ENCODE measurements at regions not wholly inside any gene's neighbourhood (a gene's known extent, or its start where the extent isn't known, plus 50 kb on each side); places are given as distances from the start of the nearest gene placed in this dataset.

DNA sequence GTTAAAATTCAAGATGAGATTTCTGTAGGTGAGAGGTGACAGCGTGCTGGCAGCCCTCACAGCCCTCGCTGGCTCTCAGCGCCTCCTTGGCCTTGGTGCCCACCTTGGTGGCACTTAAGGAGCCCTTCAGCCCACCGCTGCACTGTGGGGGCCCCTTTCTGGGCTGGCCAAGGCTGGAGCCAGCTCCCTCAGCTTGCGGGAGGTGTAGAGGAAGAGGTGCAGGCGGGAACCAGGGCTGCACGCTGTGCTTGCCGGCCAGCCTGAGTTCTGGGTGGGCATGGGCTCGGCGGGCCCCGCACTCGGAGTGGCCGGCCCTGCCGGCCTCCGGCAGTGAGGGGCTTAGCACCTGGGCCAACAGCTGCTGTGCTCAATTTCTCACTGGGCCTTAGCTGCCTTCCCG lies 320.0 kb upstream of the VWC2 start:
- Histone ChIP-seq H3K4me3 (IDR thresholded peaks at IDR 0.05; ENCODE audit: insufficient read depth, low read depth, low read length) (no peak overlapping the region), H3K9ac (no peak overlapping the region), H3K27ac (no peak overlapping the region), H3K79me2 (ENCODE audit: insufficient read depth, low read depth) (no peaks in the 10 kb centered on the region), H3K4me1 (ENCODE audit: low read depth, poor library complexity, severe bottlenecking) (no peaks in the 10 kb centered on the region), H3K27me3 (ENCODE audit: insufficient read depth, low read depth) (no peaks in the 10 kb centered on the region), H4K20me1 (ENCODE audit: insufficient read depth) (no peaks in the 10 kb centered on the region), H3K36me3 (ENCODE audit: insufficient read depth) (no peaks in the 10 kb centered on the region), H2AFZ (ENCODE audit: low read depth) (no peak overlapping the region), H3K4me2 (no peak overlapping the region)
- TF ChIP-seq, protein P1, sequence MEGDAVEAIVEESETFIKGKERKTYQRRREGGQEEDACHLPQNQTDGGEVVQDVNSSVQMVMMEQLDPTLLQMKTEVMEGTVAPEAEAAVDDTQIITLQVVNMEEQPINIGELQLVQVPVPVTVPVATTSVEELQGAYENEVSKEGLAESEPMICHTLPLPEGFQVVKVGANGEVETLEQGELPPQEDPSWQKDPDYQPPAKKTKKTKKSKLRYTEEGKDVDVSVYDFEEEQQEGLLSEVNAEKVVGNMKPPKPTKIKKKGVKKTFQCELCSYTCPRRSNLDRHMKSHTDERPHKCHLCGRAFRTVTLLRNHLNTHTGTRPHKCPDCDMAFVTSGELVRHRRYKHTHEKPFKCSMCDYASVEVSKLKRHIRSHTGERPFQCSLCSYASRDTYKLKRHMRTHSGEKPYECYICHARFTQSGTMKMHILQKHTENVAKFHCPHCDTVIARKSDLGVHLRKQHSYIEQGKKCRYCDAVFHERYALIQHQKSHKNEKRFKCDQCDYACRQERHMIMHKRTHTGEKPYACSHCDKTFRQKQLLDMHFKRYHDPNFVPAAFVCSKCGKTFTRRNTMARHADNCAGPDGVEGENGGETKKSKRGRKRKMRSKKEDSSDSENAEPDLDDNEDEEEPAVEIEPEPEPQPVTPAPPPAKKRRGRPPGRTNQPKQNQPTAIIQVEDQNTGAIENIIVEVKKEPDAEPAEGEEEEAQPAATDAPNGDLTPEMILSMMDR (conservative IDR thresholded peaks at IDR 0.05; ENCODE audit: low read depth, low read length) = no peak

DNA sequence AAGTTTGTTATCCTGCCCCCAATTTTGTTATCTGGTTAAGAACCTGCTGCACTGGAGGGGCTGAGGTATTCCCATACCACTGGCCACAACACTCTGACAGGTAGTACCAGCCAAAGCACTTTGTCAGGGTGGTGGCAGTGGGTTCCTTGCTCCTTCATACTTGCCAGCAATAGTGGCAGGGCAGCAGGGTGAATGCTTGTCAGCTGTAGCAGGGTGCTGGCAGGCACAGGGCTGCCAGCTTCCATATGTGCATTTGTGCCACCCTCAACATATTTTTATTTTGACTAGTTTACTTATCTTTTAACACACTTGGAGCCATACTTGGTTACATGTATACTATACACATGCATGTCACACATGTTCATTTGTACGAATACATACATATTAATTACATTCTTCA lies 294.0 kb upstream of the VWC2 start:
- Histone ChIP-seq H3K9ac (no peak overlapping the region), H3K4me2 (no peak overlapping the region), H3K4me1 (ENCODE audit: low read depth, poor library complexity, severe bottlenecking) (no peaks in the 10 kb centered on the region), H3K27me3 (ENCODE audit: insufficient read depth, low read depth) (no peaks in the 10 kb centered on the region), H3K79me2 (ENCODE audit: insufficient read depth, low read depth) (no peaks in the 10 kb centered on the region), H3K36me3 (ENCODE audit: insufficient read depth) (no peaks in the 10 kb centered on the region), H2AFZ (ENCODE audit: low read depth) (no peak overlapping the region), H3K27ac (no peak overlapping the region), H4K20me1 (ENCODE audit: insufficient read depth) (no peaks in the 10 kb centered on the region), H3K4me3 (IDR thresholded peaks at IDR 0.05; ENCODE audit: insufficient read depth, low read depth, low read length) (no peak overlapping the region)
- TF ChIP-seq, protein P1 (conservative IDR thresholded peaks at IDR 0.05; ENCODE audit: low read depth, low read length) = no peak

DNA sequence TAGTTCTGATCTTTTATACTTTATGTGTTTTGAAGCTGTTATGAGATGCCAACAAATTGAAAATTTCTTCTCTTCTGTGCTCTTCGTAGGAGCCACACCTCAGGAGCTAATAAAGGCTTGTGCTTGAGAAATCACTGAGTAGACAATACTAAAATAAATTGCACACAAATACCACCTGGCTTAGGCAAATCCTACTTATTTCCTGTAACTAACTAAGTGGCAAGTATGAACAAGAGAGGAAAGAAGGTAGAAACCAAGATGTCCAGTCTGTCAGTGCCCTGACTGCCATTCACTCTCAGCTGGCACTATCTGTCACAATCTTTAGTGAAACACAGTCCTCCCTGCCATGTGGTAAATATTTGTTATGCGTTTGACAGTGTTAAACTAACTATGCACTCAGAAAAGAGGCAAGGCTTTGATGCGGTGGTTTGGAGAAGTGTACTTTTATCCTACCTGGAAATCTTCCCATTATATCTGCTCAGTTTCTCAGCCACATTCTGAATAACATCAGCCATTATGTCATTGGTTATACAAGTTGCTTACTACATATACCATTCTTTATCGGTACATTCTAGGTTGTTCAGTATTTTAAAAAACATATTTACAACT lies 293.4 kb upstream of the VWC2 start:
- no peaks in the 10 kb centered on the region for H3K4me1 ChIP-seq (ENCODE audit: low read depth, poor library complexity, severe bottlenecking)
- no peak overlapping the region for H3K27ac ChIP-seq
- TF ChIP-seq, protein P1 (conservative IDR thresholded peaks at IDR 0.05; ENCODE audit: low read depth, low read length) = no peak
- H3K79me2 ChIP-seq (ENCODE audit: insufficient read depth, low read depth) = no peaks in the 10 kb centered on the region
- no peaks in the 10 kb centered on the region for H3K36me3 ChIP-seq (ENCODE audit: insufficient read depth)
- H3K27me3 ChIP-seq (ENCODE audit: insufficient read depth, low read depth) = no peaks in the 10 kb centered on the region
- no peak overlapping the region for H2AFZ ChIP-seq (ENCODE audit: low read depth)
- no peak overlapping the region for H3K4me3 ChIP-seq (IDR thresholded peaks at IDR 0.05; ENCODE audit: insufficient read depth, low read depth, low read length)
- no peaks in the 10 kb centered on the region for H4K20me1 ChIP-seq (ENCODE audit: insufficient read depth)
- no peak overlapping the region for H3K4me2 ChIP-seq
- H3K9ac ChIP-seq = no peak overlapping the region

DNA sequence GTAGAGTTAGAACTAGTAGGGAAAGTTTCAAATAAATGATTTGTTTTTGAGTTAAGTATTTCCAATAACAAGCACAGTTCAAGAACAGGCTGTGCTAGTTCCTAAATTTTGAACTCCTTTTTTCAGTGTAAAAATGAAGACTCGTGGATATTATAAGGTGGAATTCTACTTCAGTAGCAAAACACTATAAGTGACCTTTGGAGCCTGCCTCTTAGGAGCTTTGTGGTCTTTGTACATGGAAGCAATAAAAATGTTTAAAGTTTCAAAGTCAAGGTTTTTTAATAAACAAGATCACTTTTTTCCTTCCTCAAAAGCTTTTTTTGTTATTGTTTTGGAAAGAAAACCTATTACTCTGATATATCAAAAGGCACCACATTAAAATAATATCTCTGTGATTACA lies 292.4 kb upstream of the VWC2 start:
- no peaks in the 10 kb centered on the region for H3K27me3 ChIP-seq (ENCODE audit: insufficient read depth, low read depth)
- H3K79me2 ChIP-seq (ENCODE audit: insufficient read depth, low read depth) = no peaks in the 10 kb centered on the region
- H2AFZ ChIP-seq (ENCODE audit: low read depth) = no peak overlapping the region

More for the DNA sequence above, 292.4 kb upstream of the VWC2 start:
- H3K4me1 ChIP-seq (ENCODE audit: low read depth, poor library complexity, severe bottlenecking) = no peaks in the 10 kb centered on the region
- no peak overlapping the region for H3K4me2 ChIP-seq
- no peaks in the 10 kb centered on the region for H4K20me1 ChIP-seq (ENCODE audit: insufficient read depth)
- no peak overlapping the region for H3K9ac ChIP-seq
- TF ChIP-seq, protein P1 (conservative IDR thresholded peaks at IDR 0.05; ENCODE audit: low read depth, low read length) = no peak
- no peak overlapping the region for H3K27ac ChIP-seq
- H3K36me3 ChIP-seq (ENCODE audit: insufficient read depth) = no peaks in the 10 kb centered on the region
- no peak overlapping the region for H3K4me3 ChIP-seq (IDR thresholded peaks at IDR 0.05; ENCODE audit: insufficient read depth, low read depth, low read length)

Measured in KMS-11 (cell line).